HG03159 (cell line): ENCODE measurements at regions not wholly inside any gene's neighbourhood (a gene's known extent, or its start where the extent isn't known, plus 50 kb on each side); places are given as distances from the start of the nearest gene placed in this dataset.
"Not testable (repeated sequence)": the region's sequence is repeated elsewhere in the genome, so short reads cannot be mapped to it uniquely, and the experiment has no call there.

Experiments
- ATAC-seq: cut with Tn5 transposase; IDR thresholded peaks from one replicate; pipeline ENCODE4 v1.9.1; 2021; ENCODE audit warnings: mild to moderate bottlenecking, moderate library complexity; ENCODE audit not compliant: unreplicated experiment

- peak; percentile 96 for ATAC-seq
Observed at GRCh38 chr3:103134023-103134724, 699.4 kb downstream of the ZPLD1 start.

GRCh38 chr3:103136621-103137020, 701.8 kb downstream of the ZPLD1 start:
- ATAC-seq, result no peak

- no peak for ATAC-seq
Observed at GRCh38 chr3:103137830-103138229, 703.0 kb downstream of the ZPLD1 start.

- no peak for ATAC-seq
Observed at GRCh38 chr3:103158183-103158582, 723.4 kb downstream of the ZPLD1 start.

DNA sequence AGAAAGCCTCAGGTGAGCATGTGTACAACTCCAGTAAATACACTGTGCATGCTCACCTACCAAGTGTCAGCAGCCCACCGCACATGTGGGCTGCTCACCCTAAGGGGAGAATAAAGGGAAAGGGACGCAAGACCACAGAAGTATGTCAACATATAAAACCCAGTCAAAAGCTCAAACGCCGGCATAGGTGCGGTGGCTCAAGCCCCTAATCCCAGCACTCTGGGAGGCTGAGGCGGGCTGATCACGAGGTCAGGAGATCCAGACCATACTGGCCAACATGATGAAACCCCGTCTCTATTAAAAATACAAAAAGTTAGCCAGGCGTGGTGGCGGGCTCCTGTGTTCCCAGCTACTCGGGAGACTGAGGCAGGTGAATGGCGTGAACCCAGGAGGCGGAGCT, 732.1 kb downstream of the ZPLD1 start:
- no peak for ATAC-seq

GRCh38 chr3:103167850-103168249, 733.0 kb downstream of the ZPLD1 start:
- ATAC-seq, result no peak

GRCh38 chr3:103169289-103169688, 734.5 kb downstream of the ZPLD1 start:
- ATAC-seq, result no peak

DNA sequence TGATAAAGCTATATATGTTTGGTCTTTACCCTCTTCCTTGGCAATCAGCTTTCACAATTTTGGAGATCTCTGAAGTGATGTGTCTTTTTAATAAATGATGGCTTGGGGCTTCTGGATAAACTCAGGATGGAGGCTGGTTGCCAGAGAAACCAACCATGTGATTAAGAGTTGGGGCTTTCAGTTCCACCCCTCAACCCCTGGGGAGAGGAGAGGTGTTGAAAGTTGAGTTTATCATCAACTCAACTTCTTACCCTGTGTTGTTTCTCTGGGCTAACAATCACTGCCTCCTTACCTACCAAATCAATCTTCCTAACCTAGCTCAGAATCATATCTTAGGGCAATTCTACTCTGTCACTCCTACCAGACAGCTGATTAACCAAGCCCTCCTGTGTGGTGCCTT, 735.8 kb downstream of the ZPLD1 start:
- no peak for ATAC-seq

DNA sequence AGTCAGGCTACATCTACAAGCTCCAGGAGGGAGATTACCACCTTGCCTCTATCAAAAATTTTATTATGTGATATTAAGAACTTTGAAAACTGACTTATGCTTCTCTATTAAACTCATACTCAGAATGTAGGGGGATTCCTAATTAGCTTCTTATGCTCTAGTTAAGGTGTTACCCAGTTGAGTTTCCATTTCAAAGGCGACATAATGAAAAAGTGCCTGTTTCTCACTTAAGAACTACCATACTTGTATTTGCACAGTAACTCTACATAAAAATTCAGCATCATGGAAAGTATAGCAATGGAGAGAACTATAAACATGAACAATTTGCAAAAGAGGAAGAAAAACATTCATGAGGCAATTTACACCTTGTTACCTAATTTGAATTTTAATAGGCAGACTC, 739.1 kb downstream of the ZPLD1 start:
- no peak for ATAC-seq

- ATAC-seq, result no peak
Observed at GRCh38 chr3:103181160-103181559, 746.3 kb downstream of the ZPLD1 start.

DNA sequence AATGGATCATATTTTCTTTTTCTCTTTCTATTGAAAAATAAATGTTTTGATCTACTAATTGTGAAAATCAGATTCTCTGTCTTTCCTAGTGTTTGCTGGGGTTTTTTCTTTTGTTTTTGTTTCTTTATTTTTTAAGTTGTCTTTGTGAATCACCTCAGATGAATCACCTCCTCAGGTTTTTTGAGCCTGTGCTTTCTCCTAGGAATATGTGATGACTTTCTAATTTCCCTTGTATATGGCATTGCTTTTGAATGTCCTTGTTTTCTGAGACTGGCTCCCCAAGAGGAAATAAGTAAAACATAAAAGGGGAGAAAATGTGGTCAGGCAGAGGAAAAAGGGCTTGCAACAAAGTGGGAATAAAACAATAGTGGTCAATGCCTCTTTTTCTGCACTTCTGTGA, 750.0 kb downstream of the ZPLD1 start:
- ATAC-seq, result no peak

DNA sequence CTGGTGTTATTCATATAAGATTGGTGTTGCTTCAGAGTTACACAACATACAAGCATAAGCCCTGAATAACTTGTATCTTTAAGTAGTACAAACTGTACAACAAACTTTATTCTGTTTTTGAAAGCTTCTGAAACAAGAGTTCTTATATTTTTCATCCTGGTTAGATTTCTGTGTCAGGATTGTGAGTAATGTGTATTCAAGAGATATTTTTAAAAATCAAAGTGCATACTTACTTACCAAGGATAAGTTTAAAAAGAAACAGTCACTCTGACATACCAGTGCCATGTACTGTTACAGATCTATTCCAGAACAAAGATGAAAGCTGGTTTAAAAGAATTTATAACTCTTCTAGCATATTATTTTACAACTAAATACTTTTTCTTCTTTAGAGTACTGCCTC, 755.1 kb downstream of the ZPLD1 start:
- no peak for ATAC-seq

DNA sequence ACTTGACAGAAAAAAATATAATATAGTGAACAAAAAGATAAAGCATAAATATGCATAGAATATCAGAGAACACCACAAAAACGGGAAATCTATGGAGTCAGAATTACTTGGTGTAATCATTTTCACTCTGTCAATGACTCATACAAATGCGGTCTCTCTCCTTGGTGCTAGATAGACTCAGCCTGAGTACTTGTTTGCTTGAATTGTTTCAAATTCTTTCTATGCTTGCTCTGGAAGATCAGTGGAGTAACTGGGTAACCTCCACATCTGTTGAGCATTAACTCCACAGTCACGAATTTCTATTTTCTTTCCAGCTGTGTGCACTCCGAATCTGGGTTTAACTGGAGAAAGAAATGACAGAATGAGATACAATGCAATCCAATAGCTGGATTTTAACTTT, 760.4 kb downstream of the ZPLD1 start:
- no peak for ATAC-seq

- ATAC-seq, result no peak
Observed at GRCh38 chr3:103203441-103203840, 768.6 kb downstream of the ZPLD1 start.

DNA sequence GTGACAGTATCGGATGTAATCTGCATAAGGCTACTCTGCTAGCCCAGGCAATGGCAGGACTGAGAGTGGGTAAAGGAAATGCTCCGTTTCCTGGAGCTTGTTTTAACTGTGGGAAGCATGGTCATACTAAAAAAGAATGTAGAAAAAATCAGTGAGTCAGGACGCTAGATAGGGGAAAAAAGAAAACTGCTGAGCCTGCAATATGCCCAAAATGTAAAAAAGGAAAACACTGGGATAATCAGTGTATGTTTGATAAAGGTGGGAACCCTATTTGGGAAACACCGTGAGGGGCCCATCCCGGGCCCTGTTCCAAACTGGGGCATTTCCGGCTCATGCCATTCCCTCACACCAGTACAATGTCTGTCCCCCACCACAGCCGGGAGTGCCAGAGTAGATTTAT, 775.8 kb downstream of the ZPLD1 start:
- ATAC-seq, result no peak

DNA sequence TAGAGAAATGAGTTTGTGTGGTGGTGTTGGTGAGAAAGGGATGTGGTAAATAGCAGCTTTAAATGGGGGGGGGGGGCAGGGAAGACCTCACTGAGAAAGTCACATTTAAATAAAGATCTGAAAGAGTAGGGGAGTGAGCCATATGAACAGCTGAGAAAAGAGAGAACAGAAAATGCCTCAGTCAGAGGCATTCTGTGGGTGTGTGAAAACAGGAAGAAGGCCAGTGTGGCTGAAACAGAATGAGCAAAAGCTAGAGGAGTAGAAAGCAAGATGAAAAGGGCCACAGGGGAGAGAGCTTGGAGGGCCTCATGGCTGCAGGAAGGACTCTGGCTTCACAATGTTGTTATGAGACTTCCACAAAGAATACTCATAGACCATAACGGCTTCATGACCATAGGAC, 783.3 kb downstream of the ZPLD1 start:
- peak; percentile 100 for ATAC-seq

DNA sequence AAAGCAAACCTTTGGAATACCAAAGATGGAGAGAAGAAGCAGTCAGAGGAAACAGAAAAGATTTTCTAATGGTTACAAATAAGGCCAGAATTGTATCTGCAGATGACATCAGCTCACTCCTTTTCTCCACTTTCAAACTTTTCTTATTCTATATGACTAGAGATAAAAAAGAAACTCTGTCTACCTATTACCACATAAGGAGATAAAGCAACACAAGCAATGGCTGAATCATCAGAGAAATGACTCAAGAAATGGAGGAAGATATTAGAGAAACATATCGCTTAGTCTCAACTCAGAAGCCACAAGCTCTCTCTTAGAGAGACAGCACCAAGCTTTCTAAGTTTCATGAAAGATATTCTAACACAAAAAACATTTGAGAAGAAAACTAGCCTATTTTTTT, 784.0 kb downstream of the ZPLD1 start:
- peak; percentile 31 for ATAC-seq

DNA sequence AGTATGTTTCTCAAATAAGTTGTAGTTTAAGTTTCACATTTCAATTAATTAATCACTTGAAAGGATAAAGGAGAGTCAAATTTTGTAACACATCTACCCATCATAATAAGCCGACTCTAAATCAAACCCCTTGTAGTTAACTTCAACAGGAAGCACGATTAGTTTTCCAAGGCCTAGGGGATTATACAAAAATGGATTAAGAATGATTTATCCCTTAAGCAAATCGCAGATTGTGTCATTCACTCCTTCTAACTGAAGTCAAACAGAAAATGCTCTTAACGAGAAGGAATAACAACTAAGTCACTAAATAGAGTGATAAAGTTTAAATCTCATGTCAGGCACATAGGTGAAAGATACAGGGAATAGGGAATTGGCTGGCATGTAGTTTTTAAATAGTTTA, 792.8 kb downstream of the ZPLD1 start:
- no peak for ATAC-seq

GRCh38 chr3:103247459-103247858, 812.6 kb downstream of the ZPLD1 start:
- peak; percentile 72 for ATAC-seq

DNA sequence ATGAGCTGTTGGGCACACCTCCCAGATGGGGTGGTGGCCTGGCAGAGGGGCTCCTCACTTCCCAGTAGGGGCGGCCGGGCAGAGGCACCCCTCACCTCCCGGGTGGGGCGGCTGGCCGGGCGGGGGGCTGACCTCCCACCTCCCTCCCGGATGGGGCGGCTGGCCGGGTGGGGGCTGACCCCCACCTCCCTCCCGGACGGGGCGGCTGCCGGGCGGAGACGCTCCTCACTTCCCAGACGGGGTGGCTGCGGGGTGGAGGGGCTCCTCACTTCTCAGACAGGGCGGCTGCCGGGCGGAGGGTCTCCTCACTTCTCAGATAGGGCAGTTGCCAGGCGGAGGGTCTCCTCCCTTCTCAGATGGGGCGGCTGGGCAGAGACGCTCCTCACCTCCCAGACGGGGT, 820.0 kb downstream of the ZPLD1 start:
- not testable (repeated sequence) for ATAC-seq

- ATAC-seq, result no peak
Observed at GRCh38 chr3:103269287-103269686, 834.5 kb downstream of the ZPLD1 start.

- ATAC-seq, result no peak
Observed at GRCh38 chr3:103271575-103271974, 836.8 kb downstream of the ZPLD1 start.

GRCh38 chr3:103295974-103296570, 861.3 kb downstream of the ZPLD1 start:
- no peak for ATAC-seq
